Epithelial cell of proximal tubule (primary cell): ENCODE measurements at regions not wholly inside any gene's neighbourhood (a gene's known extent, or its start where the extent isn't known, plus 50 kb on each side); places are given as distances from the start of the nearest gene placed in this dataset.

Experiments used
- DNase-seq: peaks from one replicate; pipeline ENCODE4 v3.0.0-alpha.2; 2011; ENCODE audit warnings: low read depth
- H3K4me3 ChIP-seq: 2 replicates; pipeline ENCODE4 v1.5.1; 2011; ENCODE audit warnings: low read depth, mild to moderate bottlenecking, low read length
- TF ChIP-seq, protein P1 (sequence below): conservative IDR thresholded peaks from 2 replicates; pipeline ENCODE4 v1.5.1; 2012; ENCODE audit warnings: low read depth, mild to moderate bottlenecking, low read length

DNA sequence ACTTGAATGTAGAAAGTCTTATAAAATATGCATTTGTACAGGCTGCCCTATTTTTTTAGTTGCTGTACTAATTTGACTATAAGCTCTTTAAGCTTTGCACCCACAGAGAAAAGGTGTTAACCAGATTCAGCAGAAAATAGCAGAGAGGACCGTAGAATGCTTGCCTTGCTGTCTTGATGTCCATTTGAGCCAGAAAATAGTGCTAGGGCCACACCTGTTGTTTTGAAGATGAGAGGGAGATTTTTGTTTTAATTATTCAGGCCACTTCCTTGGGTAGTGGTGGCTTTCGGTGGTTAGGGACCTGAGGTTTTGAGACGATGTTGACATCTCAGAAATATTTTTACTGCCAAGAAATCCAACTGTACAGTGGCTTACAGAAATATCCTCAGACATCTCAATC, 196.0 kb downstream of the SPATA31D1 start:
- DNase-seq: no peak
- no peak overlapping the region for H3K4me3 ChIP-seq
- TF ChIP-seq, protein P1, sequence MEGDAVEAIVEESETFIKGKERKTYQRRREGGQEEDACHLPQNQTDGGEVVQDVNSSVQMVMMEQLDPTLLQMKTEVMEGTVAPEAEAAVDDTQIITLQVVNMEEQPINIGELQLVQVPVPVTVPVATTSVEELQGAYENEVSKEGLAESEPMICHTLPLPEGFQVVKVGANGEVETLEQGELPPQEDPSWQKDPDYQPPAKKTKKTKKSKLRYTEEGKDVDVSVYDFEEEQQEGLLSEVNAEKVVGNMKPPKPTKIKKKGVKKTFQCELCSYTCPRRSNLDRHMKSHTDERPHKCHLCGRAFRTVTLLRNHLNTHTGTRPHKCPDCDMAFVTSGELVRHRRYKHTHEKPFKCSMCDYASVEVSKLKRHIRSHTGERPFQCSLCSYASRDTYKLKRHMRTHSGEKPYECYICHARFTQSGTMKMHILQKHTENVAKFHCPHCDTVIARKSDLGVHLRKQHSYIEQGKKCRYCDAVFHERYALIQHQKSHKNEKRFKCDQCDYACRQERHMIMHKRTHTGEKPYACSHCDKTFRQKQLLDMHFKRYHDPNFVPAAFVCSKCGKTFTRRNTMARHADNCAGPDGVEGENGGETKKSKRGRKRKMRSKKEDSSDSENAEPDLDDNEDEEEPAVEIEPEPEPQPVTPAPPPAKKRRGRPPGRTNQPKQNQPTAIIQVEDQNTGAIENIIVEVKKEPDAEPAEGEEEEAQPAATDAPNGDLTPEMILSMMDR: no peak

DNA sequence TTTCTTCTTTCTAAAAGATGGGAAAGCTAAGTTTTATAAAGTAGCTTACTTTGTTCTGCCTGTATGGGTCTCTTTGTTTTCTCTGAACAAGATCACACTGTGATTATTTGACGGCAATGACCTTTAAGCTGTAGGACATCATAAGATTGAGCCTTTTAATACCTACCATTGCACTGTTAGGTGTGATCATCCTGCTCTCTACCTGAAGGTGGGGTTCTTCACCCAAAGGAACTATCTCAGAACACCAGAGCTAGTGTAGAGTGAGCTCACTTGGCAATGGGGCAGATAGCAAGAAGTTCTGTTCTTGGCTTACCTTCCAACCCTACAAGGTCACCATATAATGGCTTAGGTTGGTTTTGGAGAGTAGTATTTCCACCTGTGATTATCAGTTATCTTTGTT, 200.2 kb downstream of the SPATA31D1 start:
- no peak for DNase-seq
- no peak overlapping the region for H3K4me3 ChIP-seq
- TF ChIP-seq, protein P1: peak; percentile 10

DNA sequence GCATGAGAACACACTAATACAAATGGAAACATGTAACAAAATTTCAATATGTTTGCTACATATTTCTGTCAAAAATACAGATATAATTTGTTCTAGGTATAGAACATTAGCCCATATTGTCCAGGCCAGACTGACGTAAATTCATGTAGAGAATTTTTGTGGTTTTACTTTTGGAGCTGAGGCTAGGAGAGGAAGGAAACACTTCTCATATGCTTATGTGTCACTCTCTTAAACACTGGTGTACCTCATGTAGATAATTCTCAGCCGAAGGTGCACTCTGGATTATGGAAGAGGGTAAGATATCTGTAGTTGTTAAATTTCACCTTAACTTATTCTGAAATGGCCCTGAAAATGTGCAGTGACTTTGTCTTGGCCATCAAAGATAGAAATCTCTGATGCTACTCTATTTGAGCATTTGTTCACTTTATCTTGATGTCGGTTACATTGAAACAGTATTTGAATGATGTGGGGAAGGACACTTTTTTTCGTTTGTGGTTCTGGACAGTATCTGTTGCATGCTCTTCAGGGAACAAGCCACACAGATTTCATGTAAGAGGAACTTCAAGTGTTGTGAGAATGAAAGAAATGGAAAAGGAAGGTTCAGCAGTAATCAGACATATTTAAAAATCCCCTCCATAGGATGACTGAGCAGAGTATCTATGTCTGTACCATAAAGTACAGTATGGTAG, 202.7 kb downstream of the SPATA31D1 start:
- TF ChIP-seq, protein P1: no peak
- H3K4me3 ChIP-seq: no peak overlapping the region
- DNase-seq: no peak

DNA sequence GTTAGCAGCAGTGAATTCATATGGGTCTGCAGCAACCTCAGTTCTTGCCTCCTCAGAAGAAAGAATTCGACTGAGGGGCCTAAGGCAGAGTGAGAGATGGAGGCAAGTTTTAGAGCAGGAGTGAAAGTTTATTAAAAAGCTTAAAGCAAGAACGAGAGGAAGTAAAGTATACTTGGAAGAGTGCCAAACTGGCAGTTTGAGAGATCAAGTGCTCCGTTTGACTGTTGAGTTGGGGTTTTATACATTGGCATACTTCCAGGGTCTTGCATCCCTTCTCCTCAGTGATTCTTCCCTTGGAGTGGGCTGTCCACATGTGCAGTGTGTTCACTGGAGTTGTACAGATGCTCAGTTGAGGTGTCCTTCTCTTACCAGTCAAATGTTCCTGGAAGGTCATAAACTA, 203.6 kb downstream of the SPATA31D1 start:
- TF ChIP-seq, protein P1: no peak
- no peak overlapping the region for H3K4me3 ChIP-seq
- no peak for DNase-seq

DNA sequence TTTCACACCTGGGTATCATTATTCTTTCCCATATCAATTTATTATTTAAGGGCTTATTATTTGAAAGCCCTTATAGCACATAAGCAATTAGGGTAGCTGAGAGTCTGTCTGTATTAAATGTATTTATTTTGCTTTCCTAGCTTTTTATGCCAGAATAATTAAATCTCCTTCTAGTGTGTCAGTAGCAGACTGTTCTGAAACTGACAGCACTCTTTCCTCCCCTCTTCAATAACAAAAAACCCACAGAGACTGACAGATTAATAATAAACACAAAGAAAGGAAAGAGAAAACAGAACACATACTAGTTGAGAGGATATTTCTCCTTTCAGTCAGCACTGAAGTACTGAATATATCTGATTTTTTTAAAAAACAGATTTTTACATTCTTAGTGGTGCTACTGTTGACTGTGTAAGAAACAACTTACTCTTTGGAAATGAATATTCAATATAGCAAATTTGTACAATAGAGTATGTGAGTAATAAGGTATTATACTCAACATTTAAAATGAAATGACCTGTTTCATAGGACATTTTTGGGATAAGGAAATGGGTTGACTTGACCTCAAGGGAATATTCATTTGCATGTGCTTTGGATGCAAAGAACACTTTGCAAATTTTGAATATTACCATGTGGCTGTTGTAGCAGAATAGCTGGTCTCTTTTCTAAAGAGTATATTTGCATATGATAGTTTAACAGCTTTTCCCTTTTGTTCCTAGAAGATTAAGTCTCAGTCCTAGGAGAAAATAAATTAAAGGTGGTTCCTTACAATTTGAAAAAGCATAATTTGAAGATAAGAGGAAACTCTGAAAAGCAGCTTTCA, 208.3 kb downstream of the SPATA31D1 start:
- no peak overlapping the region for H3K4me3 ChIP-seq
- DNase-seq: no peak
- TF ChIP-seq, protein P1: no peak

DNA sequence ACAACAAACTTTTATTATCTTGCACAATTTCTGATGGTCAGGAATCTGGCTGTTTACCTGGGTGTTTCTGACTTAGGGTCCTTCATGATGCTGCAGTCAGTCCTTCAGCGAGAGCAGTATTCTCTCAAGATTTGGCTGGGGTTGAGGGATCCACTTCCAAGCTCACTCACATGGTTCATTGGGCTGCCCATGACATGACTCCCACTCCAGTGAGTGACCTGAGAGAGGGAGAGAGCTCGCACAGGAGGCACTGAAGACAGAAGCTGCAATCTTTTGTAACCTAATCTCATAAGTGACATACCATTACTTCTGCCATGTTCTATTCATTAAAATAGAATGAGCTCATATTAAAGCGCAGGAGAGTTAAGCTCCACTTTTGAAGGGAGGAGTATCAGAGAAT, 212.6 kb downstream of the SPATA31D1 start:
- TF ChIP-seq, protein P1: no peak
- H3K4me3 ChIP-seq: no peak overlapping the region
- no peak for DNase-seq
